ENCODE measurements at regions not wholly inside any gene's neighbourhood (a gene's known extent, or its start where the extent isn't known, plus 50 kb on each side); places are given as distances from the start of the nearest gene placed in this dataset.
"Not testable (repeated sequence)": the region's sequence is repeated elsewhere in the genome, so short reads cannot be mapped to it uniquely, and the experiment has no call there.

GRCh38 chr21:10424097-10424886 lies 97.1 kb upstream of the TPTE start:
- peaks cover 10% of the 10 kb centered on the region for H3K9me3 ChIP-seq (ENCODE audit: control insufficient read depth, insufficient read depth, low read depth, low read length)
- POLR2A ChIA-PET; H3K4me3 ChIP-seq (ENCODE audit: low read depth, low read length); CTCF ChIA-PET; H3K27ac ChIP-seq (ENCODE audit: extremely low read depth, low read depth, low read length); H3K4me1 ChIP-seq (ENCODE audit: control insufficient read depth, insufficient read depth, low read length); H3K36me3 ChIP-seq (ENCODE audit: control insufficient read depth in 2 of 2, insufficient read depth in 1 of 2, low read length in 2 of 2): not testable (repeated sequence)

GRCh38 chr21:10424887-10425145 lies 96.6 kb upstream of the TPTE start:
- H3K36me3 ChIP-seq (ENCODE audit: control insufficient read depth in 2 of 2, insufficient read depth in 1 of 2, low read length in 2 of 2); H3K4me1 ChIP-seq (ENCODE audit: control insufficient read depth, insufficient read depth, low read length); H3K4me3 ChIP-seq (ENCODE audit: low read depth, low read length); POLR2A ChIA-PET; H3K9me3 ChIP-seq (ENCODE audit: control insufficient read depth, insufficient read depth, low read depth, low read length); H3K27ac ChIP-seq (ENCODE audit: extremely low read depth, low read depth, low read length); CTCF ChIA-PET: not testable (repeated sequence)

- H3K4me1 ChIP-seq (ENCODE audit: control insufficient read depth, insufficient read depth, low read length) = no peaks in the 10 kb centered on the region
- H3K36me3 ChIP-seq (ENCODE audit: control insufficient read depth in 2 of 2, insufficient read depth in 1 of 2, low read length in 2 of 2) = no peaks in the 10 kb centered on the region
- no peak overlapping the region for H3K4me3 ChIP-seq (ENCODE audit: low read depth, low read length)
- POLR2A ChIA-PET = no interaction called here
- TF ChIP-seq KLF17 (tag by site-specific recombination; IDR thresholded peaks at IDR 0.05) = no peak
- no peak for TF ChIP-seq ZNF23 (tag by site-specific recombination; IDR thresholded peaks at IDR 0.05; ENCODE audit: borderline replicate concordance)
- TF ChIP-seq ZNF791 (tag by site-specific recombination; IDR thresholded peaks at IDR 0.05) = no peak
- TF ChIP-seq ZNF114 (tag by site-specific recombination; IDR thresholded peaks at IDR 0.05) = no peak
- TF ChIP-seq ZNF596 (tag by site-specific recombination; IDR thresholded peaks at IDR 0.05) = no peak
- no peak for TF ChIP-seq ZBTB48 (tag by site-specific recombination; IDR thresholded peaks at IDR 0.05)
- TF ChIP-seq ZNF792 (tag by site-specific recombination; IDR thresholded peaks at IDR 0.05) = no peak
- TF ChIP-seq ZNF341 (tag by site-specific recombination; IDR thresholded peaks at IDR 0.05; ENCODE audit: low read depth) = no peak
- TF ChIP-seq ZNF394 (tag by site-specific recombination; IDR thresholded peaks at IDR 0.05; ENCODE audit: borderline replicate concordance) = no peak
- no peak for TF ChIP-seq ZNF768 (tag by site-specific recombination; IDR thresholded peaks at IDR 0.05)
- TF ChIP-seq ZNF366 (tag by site-specific recombination; conservative IDR thresholded peaks at IDR 0.05) = no peak
- TF ChIP-seq ZNF423 (tag by site-specific recombination; IDR thresholded peaks at IDR 0.05) = no peak
- no peak for TF ChIP-seq ZNF510 (tag by site-specific recombination; IDR thresholded peaks at IDR 0.05; ENCODE audit: insufficient replicate concordance)
- TF ChIP-seq ZBTB21 (tag by site-specific recombination; IDR thresholded peaks at IDR 0.05) = no peak
- no peak for TF ChIP-seq ZNF621 (tag by site-specific recombination; IDR thresholded peaks at IDR 0.05)
- TF ChIP-seq BCL11A (tag by site-specific recombination; IDR thresholded peaks at IDR 0.05; ENCODE audit: low read depth) = no peak
- no peak for TF ChIP-seq ZNF514 (tag by site-specific recombination; IDR thresholded peaks at IDR 0.05)
- TF ChIP-seq ZNF324 (tag by site-specific recombination; IDR thresholded peaks at IDR 0.05) = no peak
- TF ChIP-seq ZNF837 (tag by site-specific recombination; IDR thresholded peaks at IDR 0.05) = no peak
- H3K9me3 ChIP-seq (ENCODE audit: control insufficient read depth, insufficient read depth, low read depth, low read length) = peaks cover 8% of the 10 kb centered on the region
- CTCF ChIA-PET = no interaction called here
- no peak overlapping the region for H3K27ac ChIP-seq (ENCODE audit: extremely low read depth, low read depth, low read length)
These were observed 95.5 kb upstream of the TPTE start for GRCh38 chr21:10425856-10426255.

GRCh38 chr21:10426812-10427211 lies 94.6 kb upstream of the TPTE start:
- POLR2A ChIA-PET; CTCF ChIA-PET; H3K9me3 ChIP-seq (ENCODE audit: control insufficient read depth, insufficient read depth, low read depth, low read length); H3K4me3 ChIP-seq (ENCODE audit: low read depth, low read length); H3K4me1 ChIP-seq (ENCODE audit: control insufficient read depth, insufficient read depth, low read length); H3K27ac ChIP-seq (ENCODE audit: extremely low read depth, low read depth, low read length); H3K36me3 ChIP-seq (ENCODE audit: control insufficient read depth in 2 of 2, insufficient read depth in 1 of 2, low read length in 2 of 2): not testable (repeated sequence)

- H3K4me3 ChIP-seq (ENCODE audit: low read depth, low read length); CTCF ChIA-PET; H3K36me3 ChIP-seq (ENCODE audit: control insufficient read depth in 2 of 2, insufficient read depth in 1 of 2, low read length in 2 of 2); POLR2A ChIA-PET; H3K4me1 ChIP-seq (ENCODE audit: control insufficient read depth, insufficient read depth, low read length); H3K27ac ChIP-seq (ENCODE audit: extremely low read depth, low read depth, low read length): not testable (repeated sequence)
- peaks cover 10% of the 10 kb centered on the region for H3K9me3 ChIP-seq (ENCODE audit: control insufficient read depth, insufficient read depth, low read depth, low read length)
These were observed 94.1 kb upstream of the TPTE start for GRCh38 chr21:10427277-10427676.

- H3K4me3 ChIP-seq (ENCODE audit: low read depth, low read length); H3K36me3 ChIP-seq (ENCODE audit: control insufficient read depth in 2 of 2, insufficient read depth in 1 of 2, low read length in 2 of 2); H3K4me1 ChIP-seq (ENCODE audit: control insufficient read depth, insufficient read depth, low read length); POLR2A ChIA-PET; H3K27ac ChIP-seq (ENCODE audit: extremely low read depth, low read depth, low read length); CTCF ChIA-PET; H3K9me3 ChIP-seq (ENCODE audit: control insufficient read depth, insufficient read depth, low read depth, low read length): not testable (repeated sequence)
These were observed 92.3 kb upstream of the TPTE start for GRCh38 chr21:10428981-10429534.
